ENCODE measurements at regions not wholly inside any gene's neighbourhood (a gene's known extent, or its start where the extent isn't known, plus 50 kb on each side); places are given as distances from the start of the nearest gene placed in this dataset.

- Histone ChIP-seq H3K9me3 (no peaks in the 10 kb centered on the region), H4K20me1 (no peaks in the 10 kb centered on the region), H3K4me1 (no peaks in the 10 kb centered on the region), H3K27ac (no peak overlapping the region), H3K4me3 (no peak overlapping the region), H3K9ac (no peak overlapping the region), H3K4me2 (no peak overlapping the region), H3K27me3 (no peaks in the 10 kb centered on the region), H3K36me3 (no peaks in the 10 kb centered on the region)
- no peak for TF ChIP-seq Cebpa-rat (IDR thresholded peaks at IDR 0.05)
Observed at GRCh38 chr2:67309281-67309680, 87.9 kb upstream of the ETAA1 start.

- Histone ChIP-seq H3K27ac (no peak overlapping the region), H3K4me1 (no peaks in the 10 kb centered on the region), H3K4me3 (no peak overlapping the region), H4K20me1 (no peaks in the 10 kb centered on the region), H3K9ac (no peak overlapping the region), H3K27me3 (no peaks in the 10 kb centered on the region), H3K9me3 (no peaks in the 10 kb centered on the region), H3K4me2 (no peak overlapping the region), H3K36me3 (no peaks in the 10 kb centered on the region)
- TF ChIP-seq Cebpa-rat (IDR thresholded peaks at IDR 0.05): no peak
Observed at GRCh38 chr2:67311536-67311935, 85.6 kb upstream of the ETAA1 start.

- Histone ChIP-seq H3K36me3 (no peaks in the 10 kb centered on the region), H3K9ac (no peak overlapping the region), H3K4me2 (no peak overlapping the region), H3K4me1 (no peaks in the 10 kb centered on the region), H4K20me1 (no peaks in the 10 kb centered on the region), H3K4me3 (no peak overlapping the region), H3K9me3 (no peaks in the 10 kb centered on the region), H3K27ac (no peak overlapping the region), H3K27me3 (no peaks in the 10 kb centered on the region)
- TF ChIP-seq Cebpa-rat (IDR thresholded peaks at IDR 0.05): no peak
Observed at GRCh38 chr2:67312871-67313270, 84.3 kb upstream of the ETAA1 start.

- TF ChIP-seq Cebpa-rat (IDR thresholded peaks at IDR 0.05): no peak
- H3K27ac ChIP-seq: no peak overlapping the region
- H3K4me2 ChIP-seq: no peak overlapping the region
Observed at GRCh38 chr2:67313536-67313935, 83.6 kb upstream of the ETAA1 start.

GRCh38 chr2:67318031-67318430, 79.1 kb upstream of the ETAA1 start:
- no peaks in the 10 kb centered on the region for H4K20me1 ChIP-seq
- no peak overlapping the region for H3K4me3 ChIP-seq
- H3K27me3 ChIP-seq: no peaks in the 10 kb centered on the region
- no peaks in the 10 kb centered on the region for H3K9me3 ChIP-seq
- no peaks in the 10 kb centered on the region for H3K4me1 ChIP-seq
- H3K9ac ChIP-seq: no peak overlapping the region
- no peak overlapping the region for H3K27ac ChIP-seq
- TF ChIP-seq Cebpa-rat (IDR thresholded peaks at IDR 0.05): no peak
- H3K36me3 ChIP-seq: no peaks in the 10 kb centered on the region
- H3K4me2 ChIP-seq: no peak overlapping the region

More at GRCh38 chr2:67313536-67313935, 83.6 kb upstream of the ETAA1 start:
- Histone ChIP-seq H3K36me3 (no peaks in the 10 kb centered on the region), H3K27me3 (no peaks in the 10 kb centered on the region), H3K4me1 (no peaks in the 10 kb centered on the region), H3K4me3 (no peak overlapping the region), H4K20me1 (no peaks in the 10 kb centered on the region), H3K9me3 (no peaks in the 10 kb centered on the region), H3K9ac (no peak overlapping the region)

GRCh38 chr2:67318563-67318962, 78.6 kb upstream of the ETAA1 start:
- H3K27ac ChIP-seq: no peak overlapping the region
- H3K27me3 ChIP-seq: no peaks in the 10 kb centered on the region
- no peaks in the 10 kb centered on the region for H4K20me1 ChIP-seq
- no peak overlapping the region for H3K4me3 ChIP-seq
- no peaks in the 10 kb centered on the region for H3K9me3 ChIP-seq
- no peak overlapping the region for H3K4me2 ChIP-seq
- no peaks in the 10 kb centered on the region for H3K36me3 ChIP-seq
- no peaks in the 10 kb centered on the region for H3K4me1 ChIP-seq
- no peak for TF ChIP-seq Cebpa-rat (IDR thresholded peaks at IDR 0.05)
- H3K9ac ChIP-seq: no peak overlapping the region

GRCh38 chr2:67318993-67319481, 78.1 kb upstream of the ETAA1 start:
- Histone ChIP-seq H3K9me3 (no peaks in the 10 kb centered on the region), H3K4me1 (no peaks in the 10 kb centered on the region), H3K4me2 (no peak overlapping the region), H3K27ac (no peak overlapping the region), H4K20me1 (no peaks in the 10 kb centered on the region), H3K36me3 (no peaks in the 10 kb centered on the region), H3K9ac (no peak overlapping the region), H3K27me3 (no peaks in the 10 kb centered on the region), H3K4me3 (no peak overlapping the region)
- no peak for TF ChIP-seq Cebpa-rat (IDR thresholded peaks at IDR 0.05)

- no peak for TF ChIP-seq Cebpa-rat (IDR thresholded peaks at IDR 0.05)
- H3K4me1 ChIP-seq: no peaks in the 10 kb centered on the region
- no peak overlapping the region for H3K4me2 ChIP-seq
- no peaks in the 10 kb centered on the region for H3K36me3 ChIP-seq
- no peak overlapping the region for H3K9ac ChIP-seq
- no peak overlapping the region for H3K4me3 ChIP-seq
- H3K27ac ChIP-seq: no peak overlapping the region
- H3K9me3 ChIP-seq: no peaks in the 10 kb centered on the region
- no peaks in the 10 kb centered on the region for H4K20me1 ChIP-seq
- H3K27me3 ChIP-seq: no peaks in the 10 kb centered on the region
Observed at GRCh38 chr2:67320861-67321587, 76.1 kb upstream of the ETAA1 start.

GRCh38 chr2:67321588-67321903, 75.6 kb upstream of the ETAA1 start:
- Histone ChIP-seq H3K9me3 (no peaks in the 10 kb centered on the region), H3K9ac (no peak overlapping the region), H4K20me1 (no peaks in the 10 kb centered on the region), H3K4me2 (no peak overlapping the region), H3K4me1 (no peaks in the 10 kb centered on the region), H3K36me3 (no peaks in the 10 kb centered on the region), H3K27ac (no peak overlapping the region), H3K27me3 (no peaks in the 10 kb centered on the region), H3K4me3 (no peak overlapping the region)
- no peak for TF ChIP-seq Cebpa-rat (IDR thresholded peaks at IDR 0.05)

- no peak for TF ChIP-seq Cebpa-rat (IDR thresholded peaks at IDR 0.05)
- H3K27ac ChIP-seq: no peak overlapping the region
- no peaks in the 10 kb centered on the region for H3K4me1 ChIP-seq
- no peaks in the 10 kb centered on the region for H4K20me1 ChIP-seq
- no peak overlapping the region for H3K9ac ChIP-seq
- no peak overlapping the region for H3K4me3 ChIP-seq
- no peak overlapping the region for H3K4me2 ChIP-seq
- no peaks in the 10 kb centered on the region for H3K36me3 ChIP-seq
- H3K9me3 ChIP-seq: no peaks in the 10 kb centered on the region
- no peaks in the 10 kb centered on the region for H3K27me3 ChIP-seq
Observed at GRCh38 chr2:67322353-67323001, 74.7 kb upstream of the ETAA1 start.

Data from BLaER1 (cell line).